Activated CD4-positive, alpha-beta T cell treated with anti-CD3 and anti-CD28 coated beads, Interleukin-2, amount 50 U/mL, for 1 hour (primary cell): ENCODE measurements at regions not wholly inside any gene's neighbourhood (a gene's known extent, or its start where the extent isn't known, plus 50 kb on each side); places are given as distances from the start of the nearest gene placed in this dataset.

Experiments used
- DNase-seq: peaks from one replicate; pipeline ENCODE4 v3.0.0-alpha.2; 2020

- no peak for DNase-seq
Observed at GRCh38 chr10:8921568-8921967, 867.1 kb downstream of the GATA3 start.

- no peak for DNase-seq
Observed at GRCh38 chr10:8923096-8923495, 868.6 kb downstream of the GATA3 start.

- no peak for DNase-seq
Observed at GRCh38 chr10:8927705-8928104, 873.2 kb downstream of the GATA3 start.

GRCh38 chr10:8946451-8946850 lies 892.0 kb downstream of the GATA3 start:
- no peak for DNase-seq

GRCh38 chr10:8950978-8951377 lies 896.5 kb downstream of the GATA3 start:
- DNase-seq: no peak

GRCh38 chr10:8951440-8952089 lies 897.1 kb downstream of the GATA3 start:
- no peak for DNase-seq

GRCh38 chr10:8956400-8956799 lies 901.9 kb downstream of the GATA3 start:
- DNase-seq: no peak

GRCh38 chr10:8962249-8962648 lies 907.8 kb downstream of the GATA3 start:
- DNase-seq: no peak

- no peak for DNase-seq
Observed at GRCh38 chr10:8967061-8967460, 912.6 kb downstream of the GATA3 start.

- no peak for DNase-seq
Observed at GRCh38 chr10:8969853-8970252, 915.4 kb downstream of the GATA3 start.

GRCh38 chr10:8975535-8975934 lies 921.0 kb downstream of the GATA3 start:
- no peak for DNase-seq

GRCh38 chr10:8978100-8978499 lies 923.6 kb downstream of the GATA3 start:
- no peak for DNase-seq

- DNase-seq: no peak
Observed at GRCh38 chr10:8979976-8980375, 925.5 kb downstream of the GATA3 start.

GRCh38 chr10:8981277-8981676 lies 926.8 kb downstream of the GATA3 start:
- DNase-seq: no peak

GRCh38 chr10:8985651-8986050 lies 931.2 kb downstream of the GATA3 start:
- no peak for DNase-seq

GRCh38 chr10:8986975-8987374 lies 932.5 kb downstream of the GATA3 start:
- DNase-seq: no peak

GRCh38 chr10:8987712-8988111 lies 933.2 kb downstream of the GATA3 start:
- DNase-seq: no peak

- DNase-seq: no peak
Observed at GRCh38 chr10:8990280-8990987, 935.9 kb downstream of the GATA3 start.

- no peak for DNase-seq
Observed at GRCh38 chr10:8992009-8992408, 937.5 kb downstream of the GATA3 start.

- no peak for DNase-seq
Observed at GRCh38 chr10:8993864-8994263, 939.4 kb downstream of the GATA3 start.

GRCh38 chr10:8998751-8999150 lies 944.3 kb downstream of the GATA3 start:
- no peak for DNase-seq

GRCh38 chr10:9003122-9003521 lies 948.6 kb downstream of the GATA3 start:
- no peak for DNase-seq

GRCh38 chr10:9004736-9005135 lies 950.2 kb downstream of the GATA3 start:
- DNase-seq: no peak

GRCh38 chr10:9009505-9009904 lies 955.0 kb downstream of the GATA3 start:
- DNase-seq: no peak

- DNase-seq: no peak
Observed at GRCh38 chr10:9010093-9010492, 955.6 kb downstream of the GATA3 start.
